ENCODE measurements at regions not wholly inside any gene's neighbourhood (a gene's known extent, or its start where the extent isn't known, plus 50 kb on each side); places are given as distances from the start of the nearest gene placed in this dataset.
A peak's percentile ranks its signal among the peaks of the same experiment; 100 is the strongest.

GRCh38 chr10:8656261-8656660, 601.8 kb downstream of the GATA3 start:
- no peak for DNase-seq
- no peaks in the 10 kb centered on the region for H3K4me1 ChIP-seq (ENCODE audit: control insufficient read depth, insufficient read depth, low read length, poor library complexity, severe bottlenecking)
- Mint-ChIP-seq H3K27me3 (peaks cover 12% of the 10 kb centered on the region), H3K4me3 (no peak overlapping the region), H3K36me3 (peaks cover 3% of the 10 kb centered on the region), H3K4me1 (no peaks in the 10 kb centered on the region), H3K9me3 (peaks cover 0 to 1% (median 0%) of the 10 kb centered on the region in 7 donors), H3K27ac (no peak overlapping the region)
- no peak overlapping the region for H3K4me3 ChIP-seq (ENCODE audit: low read depth, low read length)
- no peak overlapping the region for H3K27ac ChIP-seq (ENCODE audit: insufficient read depth, low read length, poor library complexity, severe bottlenecking)
- ATAC-seq (ENCODE audit: low read depth in 2 of 2) = no peak
- no peaks in the 10 kb centered on the region for H3K9me3 ChIP-seq (ENCODE audit: control insufficient read depth in 2 of 2, low read length in 2 of 2)
- no peaks in the 10 kb centered on the region for H3K36me3 ChIP-seq (ENCODE audit: control insufficient read depth, insufficient read depth, low read length)
- H3K27me3 ChIP-seq (ENCODE audit: control insufficient read depth, insufficient read depth, low read length) = peaks cover 9% of the 10 kb centered on the region

- Histone ChIP-seq H3K4me3 (ENCODE audit: low read depth, low read length) (no peak overlapping the region), H3K27me3 (ENCODE audit: control insufficient read depth, insufficient read depth, low read length) (peaks cover 9% of the 10 kb centered on the region), H3K9me3 (ENCODE audit: control insufficient read depth in 2 of 2, low read length in 2 of 2) (no peaks in the 10 kb centered on the region), H3K36me3 (ENCODE audit: control insufficient read depth, insufficient read depth, low read length) (no peaks in the 10 kb centered on the region), H3K27ac (ENCODE audit: insufficient read depth, low read length, poor library complexity, severe bottlenecking) (no peak overlapping the region), H3K4me1 (ENCODE audit: control insufficient read depth, insufficient read depth, low read length, poor library complexity, severe bottlenecking) (no peaks in the 10 kb centered on the region)
- no peaks in the 10 kb centered on the region for H3K4me1 Mint-ChIP-seq
- no peak for ATAC-seq (ENCODE audit: low read depth in 2 of 2)
- H3K27me3 Mint-ChIP-seq = peaks cover 7% of the 10 kb centered on the region
- peaks cover 0 to 2% (median 0%) of the 10 kb centered on the region in 7 donors for H3K9me3 Mint-ChIP-seq
- H3K36me3 Mint-ChIP-seq = peaks cover 3% of the 10 kb centered on the region
- H3K27ac Mint-ChIP-seq = no peak overlapping the region
- H3K4me3 Mint-ChIP-seq = no peak overlapping the region
- DNase-seq = no peak
Measured at GRCh38 chr10:8659982-8660381, 605.5 kb downstream of the GATA3 start.

- no peaks in the 10 kb centered on the region for H3K4me1 ChIP-seq (ENCODE audit: control insufficient read depth, insufficient read depth, low read length, poor library complexity, severe bottlenecking)
- DNase-seq (no peak), ATAC-seq (ENCODE audit: low read depth in 2 of 2) (no peak)
- H3K27me3 Mint-ChIP-seq = peaks cover 7% of the 10 kb centered on the region
- H3K4me3 Mint-ChIP-seq = no peak overlapping the region
- no peaks in the 10 kb centered on the region for H3K4me1 Mint-ChIP-seq
- H3K27ac Mint-ChIP-seq = no peak overlapping the region
- H3K27ac ChIP-seq (ENCODE audit: insufficient read depth, low read length, poor library complexity, severe bottlenecking) = no peak overlapping the region
- H3K36me3 Mint-ChIP-seq = no peaks in the 10 kb centered on the region
- H3K27me3 ChIP-seq (ENCODE audit: control insufficient read depth, insufficient read depth, low read length) = peaks cover 2% of the 10 kb centered on the region
- no peaks in the 10 kb centered on the region for H3K9me3 ChIP-seq (ENCODE audit: control insufficient read depth in 2 of 2, low read length in 2 of 2)
- peaks cover 0 to 2% (median 0%) of the 10 kb centered on the region in 7 donors for H3K9me3 Mint-ChIP-seq
- no peaks in the 10 kb centered on the region for H3K36me3 ChIP-seq (ENCODE audit: control insufficient read depth, insufficient read depth, low read length)
- no peak overlapping the region for H3K4me3 ChIP-seq (ENCODE audit: low read depth, low read length)
Measured at GRCh38 chr10:8661886-8662285, 607.4 kb downstream of the GATA3 start.

GRCh38 chr10:8663131-8663530, 608.6 kb downstream of the GATA3 start:
- Mint-ChIP-seq H3K9me3 (peaks cover 0 to 4% (median 0%) of the 10 kb centered on the region in 7 donors), H3K4me3 (no peak overlapping the region), H3K36me3 (no peaks in the 10 kb centered on the region), H3K4me1 (no peaks in the 10 kb centered on the region), H3K27ac (no peak overlapping the region), H3K27me3 (peaks cover 7% of the 10 kb centered on the region)
- no peak overlapping the region for H3K4me3 ChIP-seq (ENCODE audit: low read depth, low read length)
- no peaks in the 10 kb centered on the region for H3K4me1 ChIP-seq (ENCODE audit: control insufficient read depth, insufficient read depth, low read length, poor library complexity, severe bottlenecking)
- no peak overlapping the region for H3K27ac ChIP-seq (ENCODE audit: insufficient read depth, low read length, poor library complexity, severe bottlenecking)
- no peak for DNase-seq
- H3K9me3 ChIP-seq (ENCODE audit: control insufficient read depth in 2 of 2, low read length in 2 of 2) = no peaks in the 10 kb centered on the region
- ATAC-seq (ENCODE audit: low read depth in 2 of 2) = no peak
- H3K36me3 ChIP-seq (ENCODE audit: control insufficient read depth, insufficient read depth, low read length) = no peaks in the 10 kb centered on the region
- H3K27me3 ChIP-seq (ENCODE audit: control insufficient read depth, insufficient read depth, low read length) = peaks cover 2% of the 10 kb centered on the region

- Mint-ChIP-seq H3K4me3 (no peak overlapping the region), H3K27me3 (peaks cover 8% of the 10 kb centered on the region), H3K27ac (no peak overlapping the region), H3K36me3 (no peaks in the 10 kb centered on the region), H3K4me1 (no peaks in the 10 kb centered on the region), H3K9me3 (peaks cover 0 to 7% (median 1%) of the 10 kb centered on the region in 7 donors)
- ATAC-seq (ENCODE audit: low read depth in 2 of 2) (no peak), DNase-seq (no peak)
- Histone ChIP-seq H3K36me3 (ENCODE audit: control insufficient read depth, insufficient read depth, low read length) (no peaks in the 10 kb centered on the region), H3K4me1 (ENCODE audit: control insufficient read depth, insufficient read depth, low read length, poor library complexity, severe bottlenecking) (no peaks in the 10 kb centered on the region), H3K27ac (ENCODE audit: insufficient read depth, low read length, poor library complexity, severe bottlenecking) (no peak overlapping the region), H3K9me3 (ENCODE audit: control insufficient read depth in 2 of 2, low read length in 2 of 2) (no peaks in the 10 kb centered on the region), H3K27me3 (ENCODE audit: control insufficient read depth, insufficient read depth, low read length) (no peaks in the 10 kb centered on the region), H3K4me3 (ENCODE audit: low read depth, low read length) (no peak overlapping the region)
Measured at GRCh38 chr10:8665322-8665721, 610.8 kb downstream of the GATA3 start.

- no peaks in the 10 kb centered on the region for H3K36me3 Mint-ChIP-seq
- DNase-seq (no peak), ATAC-seq (ENCODE audit: low read depth in 2 of 2) (no peak)
- H3K4me1 Mint-ChIP-seq = no peaks in the 10 kb centered on the region
- H3K27me3 Mint-ChIP-seq = peaks cover 13% of the 10 kb centered on the region
- Histone ChIP-seq H3K27ac (ENCODE audit: insufficient read depth, low read length, poor library complexity, severe bottlenecking) (no peak overlapping the region), H3K4me1 (ENCODE audit: control insufficient read depth, insufficient read depth, low read length, poor library complexity, severe bottlenecking) (no peaks in the 10 kb centered on the region), H3K36me3 (ENCODE audit: control insufficient read depth, insufficient read depth, low read length) (no peaks in the 10 kb centered on the region), H3K4me3 (ENCODE audit: low read depth, low read length) (no peak overlapping the region), H3K9me3 (ENCODE audit: control insufficient read depth in 2 of 2, low read length in 2 of 2) (no peaks in the 10 kb centered on the region), H3K27me3 (ENCODE audit: control insufficient read depth, insufficient read depth, low read length) (peaks cover 2% of the 10 kb centered on the region)
- no peak overlapping the region for H3K4me3 Mint-ChIP-seq
- H3K9me3 Mint-ChIP-seq = peaks cover 0 to 7% (median 1%) of the 10 kb centered on the region in 7 donors
- no peak overlapping the region for H3K27ac Mint-ChIP-seq
Measured at GRCh38 chr10:8670461-8670860, 616.0 kb downstream of the GATA3 start.

- no peaks in the 10 kb centered on the region for H3K9me3 ChIP-seq (ENCODE audit: control insufficient read depth in 2 of 2, low read length in 2 of 2)
- no peak overlapping the region for H3K4me3 ChIP-seq (ENCODE audit: low read depth, low read length)
- H3K36me3 Mint-ChIP-seq = no peaks in the 10 kb centered on the region
- ATAC-seq (ENCODE audit: low read depth in 2 of 2) (no peak), DNase-seq (no peak)
- H3K4me1 Mint-ChIP-seq = no peaks in the 10 kb centered on the region
- H3K9me3 Mint-ChIP-seq = peaks cover 0 to 2% (median 0%) of the 10 kb centered on the region in 7 donors
- H3K27ac Mint-ChIP-seq = no peak overlapping the region
- H3K27ac ChIP-seq (ENCODE audit: insufficient read depth, low read length, poor library complexity, severe bottlenecking) = no peak overlapping the region
- H3K27me3 ChIP-seq (ENCODE audit: control insufficient read depth, insufficient read depth, low read length) = peaks cover 2% of the 10 kb centered on the region
- H3K36me3 ChIP-seq (ENCODE audit: control insufficient read depth, insufficient read depth, low read length) = no peaks in the 10 kb centered on the region
- H3K4me3 Mint-ChIP-seq = no peak overlapping the region
- no peaks in the 10 kb centered on the region for H3K4me1 ChIP-seq (ENCODE audit: control insufficient read depth, insufficient read depth, low read length, poor library complexity, severe bottlenecking)
- peaks cover 5% of the 10 kb centered on the region for H3K27me3 Mint-ChIP-seq
Measured at GRCh38 chr10:8674230-8674629, 619.7 kb downstream of the GATA3 start.

GRCh38 chr10:8677642-8678041, 623.2 kb downstream of the GATA3 start:
- no peaks in the 10 kb centered on the region for H3K36me3 ChIP-seq (ENCODE audit: control insufficient read depth, insufficient read depth, low read length)
- Mint-ChIP-seq H3K27me3 (peaks cover 5% of the 10 kb centered on the region), H3K9me3 (peaks cover 0 to 2% (median 0%) of the 10 kb centered on the region in 7 donors), H3K27ac (peak overlapping the region in 1 of 3 donors; percentile 72), H3K4me1 (no peaks in the 10 kb centered on the region), H3K36me3 (no peaks in the 10 kb centered on the region), H3K4me3 (no peak overlapping the region)
- H3K27me3 ChIP-seq (ENCODE audit: control insufficient read depth, insufficient read depth, low read length) = no peaks in the 10 kb centered on the region
- no peaks in the 10 kb centered on the region for H3K4me1 ChIP-seq (ENCODE audit: control insufficient read depth, insufficient read depth, low read length, poor library complexity, severe bottlenecking)
- ATAC-seq (ENCODE audit: low read depth in 2 of 2) (no peak), DNase-seq (no peak)
- H3K9me3 ChIP-seq (ENCODE audit: control insufficient read depth in 2 of 2, low read length in 2 of 2) = no peaks in the 10 kb centered on the region
- no peak overlapping the region for H3K4me3 ChIP-seq (ENCODE audit: low read depth, low read length)
- no peak overlapping the region for H3K27ac ChIP-seq (ENCODE audit: insufficient read depth, low read length, poor library complexity, severe bottlenecking)
